Liver (tissue), 7 donors: ENCODE measurements at regions not wholly inside any gene's neighbourhood (a gene's known extent, or its start where the extent isn't known, plus 50 kb on each side); places are given as distances from the start of the nearest gene placed in this dataset.
"Not testable (repeated sequence)": the region's sequence is repeated elsewhere in the genome, so short reads cannot be mapped to it uniquely, and the experiment has no call there.

Experiments used
- DNase-seq: peaks from one replicate; pipeline ENCODE4 v3.0.0-alpha.2; 2017; ENCODE audit warnings: low spot score
- H3K27ac ChIP-seq, 2 donors: one replicate each; pipeline ENCODE4 v1.7.0; 2013; ENCODE audit warnings: inconsistent platforms in 2 of 2, low read length in 2 of 2, control low read depth in 1 of 2, low read depth in 1 of 2, mild to moderate bottlenecking in 1 of 2
- H3K27me3 ChIP-seq, 4 donors: one replicate each; pipeline versions ENCODE4 v1.6.1 to v1.7.0; 2013; ENCODE audit warnings: low read length in 3 of 4, inconsistent platforms in 1 of 4, mild to moderate bottlenecking in 1 of 4, moderate library complexity in 1 of 4; ENCODE audit not compliant: control insufficient read depth in 4 of 4, insufficient read depth in 4 of 4
- H3K36me3 ChIP-seq, 4 donors: one replicate each; pipeline versions ENCODE4 v1.6.1 to v1.7.0; 2013; ENCODE audit warnings: low read length in 3 of 4, mild to moderate bottlenecking in 3 of 4, low read depth in 1 of 4, moderate library complexity in 1 of 4; ENCODE audit not compliant: control insufficient read depth in 4 of 4, insufficient read depth in 3 of 4
- H3K4me1 ChIP-seq, 4 donors: one replicate each; pipeline versions ENCODE4 v1.6.1 to v1.7.0; 2013; ENCODE audit warnings: low read length in 3 of 4, mild to moderate bottlenecking in 3 of 4, moderate library complexity in 1 of 4; ENCODE audit not compliant: control insufficient read depth in 4 of 4, insufficient read depth in 4 of 4
- H3K4me3 ChIP-seq, 3 donors: one replicate each; pipeline versions ENCODE4 v1.6.1 to v1.7.0; 2013; ENCODE audit warnings: low read length in 3 of 3, control low read depth in 1 of 3, low read depth in 1 of 3, mild to moderate bottlenecking in 1 of 3
- H3K9ac ChIP-seq, 2 donors: one replicate each; pipeline ENCODE4 v1.7.0; 2013; ENCODE audit warnings: low read length in 2 of 2, mild to moderate bottlenecking in 2 of 2, moderate library complexity in 2 of 2, control low read depth in 1 of 2, low read depth in 1 of 2
- H3K9me3 ChIP-seq, 4 donors: one replicate each; pipeline versions ENCODE4 v1.6.1 to v1.7.0; 2013; ENCODE audit warnings: low read length in 3 of 4; ENCODE audit not compliant: control insufficient read depth in 4 of 4
- ATF3 ChIP-seq: IDR thresholded peaks from 2 replicates; pipeline ENCODE4 v1.6.1; 2016; ENCODE audit warnings: antibody characterized with exemption
- HNF4A ChIP-seq, 2 donors: conservative IDR thresholded peaks; 2 replicates each; pipeline ENCODE4 v1.6.1; 2016; ENCODE audit warnings: antibody characterized with exemption in 2 of 2, mild to moderate bottlenecking in 2 of 2
- RAD21 ChIP-seq, 2 donors: IDR thresholded peaks; 2 replicates each; pipeline ENCODE4 v1.6.1; 2016; ENCODE audit warnings: antibody characterized with exemption in 2 of 2, mild to moderate bottlenecking in 2 of 2
- SP1 ChIP-seq: IDR thresholded peaks from 2 replicates; pipeline ENCODE4 v1.6.1; 2018; ENCODE audit warnings: antibody characterized with exemption, mild to moderate bottlenecking
- YY1 ChIP-seq: IDR thresholded peaks from 2 replicates; pipeline ENCODE4 v1.6.1; 2016; ENCODE audit warnings: antibody characterized with exemption, mild to moderate bottlenecking
- ZBTB33 ChIP-seq: IDR thresholded peaks from 2 replicates; pipeline ENCODE4 v1.6.1; 2016; ENCODE audit warnings: antibody characterized with exemption
- WGBS: extraction: QIAGEN DNeasy Blood & Tissue Kit; methylation state at CpG from one replicate; pipeline ENCODE4 v1.1.7; 2013; 5-methylcytosine and 5-hydroxymethylcytosine counted together
- donor health status: healthy.
- donor health status: healthy.
- donor health status: healthy.
- donor health status: healthy.

GRCh38 chrX:148120151-148120550 lies 139.0 kb downstream of the FMR1NB start:
- no peak overlapping the region for H3K4me3 ChIP-seq
- no peak overlapping the region for H3K9ac ChIP-seq
- 55% methylated on average over 3 of the region's 3 CpGs for WGBS
- no peak for DNase-seq
- no peaks in the 10 kb centered on the region for H3K36me3 ChIP-seq
- H3K4me1 ChIP-seq: no peaks in the 10 kb centered on the region
- H3K9me3 ChIP-seq: peaks cover 0 to 4% (median 1%) of the 10 kb centered on the region in 4 donors
- TF ChIP-seq HNF4A (conservative IDR thresholded peaks at IDR 0.05) (peak in 1 of 2 donors; percentile 13), SP1 (no peak)
- no peak overlapping the region for H3K27ac ChIP-seq
- peaks cover 0 to 3% (median 0%) of the 10 kb centered on the region in 4 donors for H3K27me3 ChIP-seq

- peaks cover 0 to 4% (median 1%) of the 10 kb centered on the region in 4 donors for H3K9me3 ChIP-seq
- H3K4me1 ChIP-seq: no peaks in the 10 kb centered on the region
- DNase-seq: no peak
- no peaks in the 10 kb centered on the region for H3K36me3 ChIP-seq
- WGBS: 67% methylated on average over 3 of the region's 3 CpGs
- H3K27ac ChIP-seq: no peak overlapping the region
- H3K27me3 ChIP-seq: peaks cover 0 to 3% (median 0%) of the 10 kb centered on the region in 4 donors
- no peak overlapping the region for H3K9ac ChIP-seq
- TF ChIP-seq RAD21 (IDR thresholded peaks at IDR 0.05) (no peak), ATF3 (no peak), ZBTB33 (no peak)
- H3K4me3 ChIP-seq: no peak overlapping the region
These were observed 140.0 kb downstream of the FMR1NB start for GRCh38 chrX:148120999-148121623.

- not testable (repeated sequence) for H3K9ac ChIP-seq, H3K4me3 ChIP-seq, H3K27ac ChIP-seq, H3K36me3 ChIP-seq, H3K4me1 ChIP-seq, H3K9me3 ChIP-seq, DNase-seq, H3K27me3 ChIP-seq
- 73% methylated on average over 35 of the region's 35 CpGs for whole genome bisulfite sequencing
These were observed 147.9 kb downstream of the FMR1NB start for GRCh38 chrX:148128872-148129505.

- Histone ChIP-seq H3K9ac (no peak overlapping the region), H3K4me1 (no peaks in the 10 kb centered on the region), H3K27me3 (no peaks in the 10 kb centered on the region), H3K9me3 (no peaks in the 10 kb centered on the region), H3K27ac (no peak overlapping the region), H3K4me3 (no peak overlapping the region), H3K36me3 (no peaks in the 10 kb centered on the region)
- 60% methylated on average over 6 of the region's 6 CpGs for WGBS
- no peak for DNase-seq
- TF ChIP-seq YY1 (no peak), RAD21 (IDR thresholded peaks at IDR 0.05) (peak; percentile 49 to 60)
These were observed 152.1 kb downstream of the FMR1NB start for GRCh38 chrX:148133105-148133725.
